GM18873 (cell line): ENCODE measurements at regions not wholly inside any gene's neighbourhood (a gene's known extent, or its start where the extent isn't known, plus 50 kb on each side); places are given as distances from the start of the nearest gene placed in this dataset.
"Not testable (repeated sequence)": the region's sequence is repeated elsewhere in the genome, so short reads cannot be mapped to it uniquely, and the experiment has no call there.

Experiments
- ATAC-seq: cut with Tn5 transposase; IDR thresholded peaks from one replicate; pipeline ENCODE4 v1.9.1; 2021; ENCODE audit warnings: mild to moderate bottlenecking, moderate library complexity, moderate number of reproducible peaks; ENCODE audit not compliant: unreplicated experiment, low FRiP score

GRCh38 chr6:50455029-50455428, 258.3 kb upstream of the TFAP2D start:
- ATAC-seq: no peak

GRCh38 chr6:50457351-50457750, 256.0 kb upstream of the TFAP2D start:
- no peak for ATAC-seq

- ATAC-seq: no peak
Observed at GRCh38 chr6:50461696-50462095, 251.6 kb upstream of the TFAP2D start.

GRCh38 chr6:50463931-50464330, 249.4 kb upstream of the TFAP2D start:
- ATAC-seq: no peak

GRCh38 chr6:50467931-50468330, 245.4 kb upstream of the TFAP2D start:
- ATAC-seq: no peak

- no peak for ATAC-seq
Observed at GRCh38 chr6:50471041-50471440, 242.3 kb upstream of the TFAP2D start.

- no peak for ATAC-seq
Observed at GRCh38 chr6:50510361-50510760, 203.0 kb upstream of the TFAP2D start.

GRCh38 chr6:50520326-50521266, 192.7 kb upstream of the TFAP2D start:
- no peak for ATAC-seq

- no peak for ATAC-seq
Observed at GRCh38 chr6:50524341-50524740, 189.0 kb upstream of the TFAP2D start.

GRCh38 chr6:50527985-50528384, 185.3 kb upstream of the TFAP2D start:
- no peak for ATAC-seq

- ATAC-seq: no peak
Observed at GRCh38 chr6:50539447-50539846, 173.9 kb upstream of the TFAP2D start.

GRCh38 chr6:50541941-50542340, 171.4 kb upstream of the TFAP2D start:
- ATAC-seq: no peak

- ATAC-seq: no peak
Observed at GRCh38 chr6:50543666-50544065, 169.7 kb upstream of the TFAP2D start.

- no peak for ATAC-seq
Observed at GRCh38 chr6:50549026-50549425, 164.3 kb upstream of the TFAP2D start.

GRCh38 chr6:50549475-50549874, 163.9 kb upstream of the TFAP2D start:
- ATAC-seq: no peak

- no peak for ATAC-seq
Observed at GRCh38 chr6:50555982-50556381, 157.3 kb upstream of the TFAP2D start.

GRCh38 chr6:50565004-50565403, 148.3 kb upstream of the TFAP2D start:
- ATAC-seq: no peak

- ATAC-seq: not testable (repeated sequence)
Observed at GRCh38 chr6:50571230-50571629, 142.1 kb upstream of the TFAP2D start.

GRCh38 chr6:50585441-50586330, 127.6 kb upstream of the TFAP2D start:
- no peak for ATAC-seq

GRCh38 chr6:50586331-50586675, 127.0 kb upstream of the TFAP2D start:
- ATAC-seq: no peak

GRCh38 chr6:50589751-50590470, 123.4 kb upstream of the TFAP2D start:
- no peak for ATAC-seq
